ENCODE measurements at regions not wholly inside any gene's neighbourhood (a gene's known extent, or its start where the extent isn't known, plus 50 kb on each side); places are given as distances from the start of the nearest gene placed in this dataset.

- CTCF ChIA-PET (ENCODE audit: low intra/inter-chr PET ratio, low total read pairs) = no interaction called here
These were observed 226.2 kb downstream of the RHOU start for GRCh38 chr1:228961511-228961910.

More at GRCh38 chr1:228961511-228961910, 226.2 kb downstream of the RHOU start:
- no peaks in the 10 kb centered on the region for H3K9me3 ChIP-seq (ENCODE audit: low read length)
- no peak overlapping the region for H3K4me3 ChIP-seq (replicated peaks in 1 of 3; ENCODE audit: insufficient read depth in 1 of 3, low read depth in 2 of 3, low read length in 3 of 3)
- in situ Hi-C loops (cut with HindIII; ENCODE audit: extremely low pct_ligation_motif_present, low pct_unique_long_range_greater_than_20kb) = no loop called here
- DNase-seq (ENCODE audit: low spot score) = no peak
- intact Hi-C loops (cut with micrococcal nuclease; ENCODE audit: unreplicated experiment) = loop anchor here (10.0 kb wide), 1 partner anchor 227 kb away; the partner anchor contains the start of gene RHOU
- peaks cover 48% of the 10 kb centered on the region for H3K4me1 ChIP-seq (ENCODE audit: insufficient read depth, low read length)
- no peak for FAIRE-seq
- no peak overlapping the region for H2AFZ ChIP-seq (ENCODE audit: low read length)
- no peak overlapping the region for H3K9ac ChIP-seq (ENCODE audit: insufficient read depth, low read depth, low read length)
- H3K27ac ChIP-seq (ENCODE audit: extremely low read length, insufficient read depth, low read length) = no peak overlapping the region
- 84% methylated on average over 6 of the region's 6 CpGs for WGBS (ENCODE audit: low lambda C conversion rate)
- POLR2A ChIA-PET = no interaction called here
- H3K36me3 ChIP-seq (replicated peaks in 1 of 2; ENCODE audit: control insufficient read depth in 1 of 2, insufficient read depth in 2 of 2, low read length in 2 of 2) = no peaks in the 10 kb centered on the region
- no peak overlapping the region for H3K4me2 ChIP-seq (ENCODE audit: low read depth, low read length)
- TF ChIP-seq MZF1 (CRISPR knock-in tag; IDR thresholded peaks at IDR 0.05; ENCODE audit: borderline replicate concordance) (no peak), RAD21 (CRISPR knock-in tag; IDR thresholded peaks at IDR 0.05) (no peak), ISX (CRISPR knock-in tag; conservative IDR thresholded peaks at IDR 0.05) (no peak), GRHL1 (CRISPR knock-in tag; conservative IDR thresholded peaks at IDR 0.05) (no peak), ZBTB1 (CRISPR knock-in tag; IDR thresholded peaks at IDR 0.05; ENCODE audit: borderline replicate concordance) (no peak), SP4 (CRISPR knock-in tag; IDR thresholded peaks at IDR 0.05) (no peak), ZFP90 (CRISPR knock-in tag; IDR thresholded peaks at IDR 0.05; ENCODE audit: borderline replicate concordance) (no peak), ZNF543 (CRISPR knock-in tag; IDR thresholded peaks at IDR 0.05) (no peak), ZBTB43 (CRISPR knock-in tag; conservative IDR thresholded peaks at IDR 0.05) (no peak), HHEX (CRISPR knock-in tag; IDR thresholded peaks at IDR 0.05) (no peak), ZNF790 (CRISPR knock-in tag; IDR thresholded peaks at IDR 0.05; ENCODE audit: borderline replicate concordance) (no peak), FOXP1 (IDR thresholded peaks at IDR 0.05) (no peak), FOXP1 (CRISPR knock-in tag; IDR thresholded peaks at IDR 0.05) (no peak), HNF4G (IDR thresholded peaks at IDR 0.05; ENCODE audit: borderline replicate concordance, low read depth, low read length) (no peak), HNF4G (CRISPR knock-in tag; IDR thresholded peaks at IDR 0.05; ENCODE audit: borderline replicate concordance, low read depth) (no peak), BHLHE40 (IDR thresholded peaks at IDR 0.05; ENCODE audit: low read length) (no peak)
- H3K27me3 ChIP-seq (ENCODE audit: control insufficient read depth in 1 of 2, insufficient read depth in 2 of 2, low read length in 2 of 2) = peaks cover 0 to 1% of the 10 kb centered on the region in 2 experiments; a peak in 1 of 5 replicates
- H3K79me2 ChIP-seq (ENCODE audit: insufficient read depth, low read length) = no peaks in the 10 kb centered on the region
- no peaks in the 10 kb centered on the region for H4K20me1 ChIP-seq (ENCODE audit: insufficient read depth, low read length)
- no peak for ATAC-seq
- BruUV-seq (replicated peaks) = no TSS peak

Measured in HepG2 (cell line).